Keratinocyte (primary cell): ENCODE measurements at regions not wholly inside any gene's neighbourhood (a gene's known extent, or its start where the extent isn't known, plus 50 kb on each side); places are given as distances from the start of the nearest gene placed in this dataset.

ENCODE experiments used
- CTCF ChIP-seq, 3 experiments: IDR thresholded peaks in 1 of 3; conservative IDR thresholded peaks in 1 of 3; optimal IDR thresholded peaks in 1 of 3; 2 replicates in 2 of 3; 3 replicates in 1 of 3; pipeline versions ENCODE3 to v1.5.1; 2011; ENCODE audit warnings: low read length in 3 of 3, mild to moderate bottlenecking in 3 of 3, moderate library complexity in 2 of 3, control low read depth in 1 of 3, inconsistent platforms in 1 of 3; ENCODE audit not compliant: insufficient read depth in 2 of 3; ENCODE audit errors: extremely low read depth in 1 of 3
- EZH2 ChIP-seq: IDR thresholded peaks from one replicate; pipeline ENCODE4 v1.6.1; 2012; ENCODE audit warnings: inconsistent platforms, mild to moderate bottlenecking, low read length, moderate library complexity

GRCh38 chr16:9148374-9149015 lies 57.1 kb downstream of the HAPSTR1 start:
- TF ChIP-seq CTCF (optimal IDR thresholded peaks at IDR 0.05 in 1 of 3, IDR thresholded peaks at IDR 0.05 in 1 of 3, conservative IDR thresholded peaks at IDR 0.05 in 1 of 3; ENCODE audit: extremely low read depth in 1 of 3, insufficient read depth in 2 of 3, low read length in 3 of 3), result no peak
- TF ChIP-seq EZH2, result no peak
